HG02623 (cell line): ENCODE measurements at regions not wholly inside any gene's neighbourhood (a gene's known extent, or its start where the extent isn't known, plus 50 kb on each side); places are given as distances from the start of the nearest gene placed in this dataset.

Experiments used
- ATAC-seq: cut with Tn5 transposase; IDR thresholded peaks from one replicate; pipeline ENCODE4 v1.9.1; 2021; ENCODE audit warnings: moderate library complexity; ENCODE audit not compliant: unreplicated experiment

DNA sequence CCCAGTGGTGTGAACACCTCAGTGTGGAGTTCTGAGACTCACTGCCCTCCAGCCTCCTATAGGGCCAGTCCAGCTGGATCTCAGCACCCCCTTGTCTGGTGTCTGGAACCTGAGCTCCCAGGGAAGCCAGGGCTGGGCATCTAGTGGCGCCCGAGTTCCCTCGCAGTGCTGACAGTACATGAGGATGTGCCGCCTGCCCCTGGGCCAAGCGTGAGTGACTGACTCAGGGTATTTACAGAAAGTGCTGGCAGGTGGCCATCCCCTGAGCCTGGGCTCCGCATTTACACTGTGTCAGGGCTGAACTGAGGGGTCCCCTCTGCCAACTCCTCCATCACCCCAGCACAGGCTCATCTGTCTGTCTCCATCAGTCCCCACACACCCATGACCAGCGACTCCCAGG lies 185.3 kb downstream of the BRD1 start:
- ATAC-seq = no peak

DNA sequence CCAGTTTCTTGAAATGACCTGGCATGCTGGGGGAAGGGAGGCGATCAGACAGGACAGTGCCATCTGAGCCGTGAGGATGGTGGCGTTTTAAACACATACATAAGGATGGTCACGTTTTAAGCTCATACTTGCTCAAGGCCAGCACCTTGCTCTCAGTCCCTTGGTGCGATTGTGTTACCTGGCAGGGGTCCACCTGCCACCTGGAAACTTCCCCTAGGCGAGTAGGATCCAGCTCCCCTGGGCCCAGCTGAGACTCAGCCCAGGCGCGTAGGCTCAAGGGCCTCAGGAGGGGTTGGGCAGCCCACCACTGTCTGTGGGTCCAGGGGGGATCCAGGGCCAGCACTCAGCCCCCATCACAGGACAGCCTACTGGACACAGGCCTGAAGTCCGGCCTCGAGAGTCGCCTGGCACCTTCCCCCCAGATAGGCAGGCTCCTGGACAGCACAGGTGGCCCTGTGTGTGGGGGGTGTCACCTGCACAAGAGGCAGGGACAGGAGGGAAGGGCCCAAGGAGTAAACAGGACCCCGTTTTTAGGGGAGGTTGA lies 185.8 kb downstream of the BRD1 start:
- ATAC-seq = no peak

- no peak for ATAC-seq
These were observed 187.1 kb downstream of the BRD1 start for GRCh38 chr22:49640366-49641095.

- no peak for ATAC-seq
These were observed 187.7 kb downstream of the BRD1 start for GRCh38 chr22:49639956-49640355.

DNA sequence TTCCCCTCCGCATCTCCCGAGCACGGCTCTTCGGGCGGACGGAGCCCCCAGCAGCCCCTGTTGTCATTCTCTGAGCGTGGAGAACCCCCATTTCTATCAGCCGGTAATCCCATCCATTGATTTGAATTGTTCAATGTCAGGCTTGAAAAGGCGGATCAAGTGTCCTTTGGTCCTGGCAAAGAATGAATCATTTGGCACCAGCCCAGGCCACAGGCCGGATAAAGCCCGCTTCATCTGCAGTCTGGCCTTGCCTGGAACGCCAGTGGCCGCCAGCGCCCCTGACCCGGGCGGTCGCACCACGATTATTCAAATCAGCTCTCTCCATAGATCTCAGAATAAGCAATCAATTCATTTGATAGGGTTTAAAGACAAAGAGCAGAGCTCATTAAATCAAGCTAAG lies 188.9 kb downstream of the BRD1 start:
- no peak for ATAC-seq

DNA sequence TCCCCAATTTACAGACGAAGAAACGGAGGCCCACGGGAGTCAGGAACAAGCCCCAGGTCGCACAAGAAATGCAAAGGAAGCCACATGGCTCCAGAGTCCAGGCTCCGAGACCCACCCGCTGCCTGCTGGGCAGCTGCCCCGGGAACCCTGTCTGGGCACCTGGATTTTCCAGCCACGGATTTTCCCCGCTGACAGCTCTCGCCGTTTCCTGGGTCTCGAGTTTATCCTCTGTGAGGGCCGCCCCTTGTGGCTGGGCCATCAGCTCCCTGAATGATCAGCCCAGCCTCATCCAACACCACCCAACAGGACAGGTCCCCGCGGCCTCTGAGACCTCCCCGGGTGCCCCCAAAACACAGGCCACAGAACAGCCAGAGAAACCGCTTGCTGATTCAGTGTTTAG lies 189.7 kb downstream of the BRD1 start:
- ATAC-seq = no peak

GRCh38 chr22:49637255-49637760 lies 190.4 kb downstream of the BRD1 start:
- ATAC-seq = no peak

GRCh38 chr22:49636649-49637048 lies 191.0 kb downstream of the BRD1 start:
- no peak for ATAC-seq

DNA sequence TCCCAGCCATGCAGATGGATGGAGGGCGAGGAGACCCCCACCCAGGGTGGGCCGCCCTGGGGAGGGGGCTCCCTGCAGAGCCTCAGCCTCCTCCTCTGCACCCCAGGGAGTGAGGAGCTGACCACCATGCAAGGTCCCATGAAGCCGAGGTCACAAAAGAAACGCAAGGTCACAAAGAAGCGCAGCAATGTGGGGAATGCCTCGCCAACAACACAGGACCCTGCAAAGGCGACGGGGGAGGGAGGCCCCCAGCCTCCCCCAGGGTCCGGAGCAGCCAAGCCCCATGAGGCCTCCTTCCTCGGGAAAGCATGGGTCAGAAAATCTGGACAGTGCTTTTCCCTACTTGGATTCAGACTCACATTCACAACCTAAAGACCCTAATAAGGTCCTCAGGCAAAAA lies 191.5 kb downstream of the BRD1 start:
- no peak for ATAC-seq

GRCh38 chr22:49634006-49634772 lies 193.5 kb downstream of the BRD1 start:
- no peak for ATAC-seq

GRCh38 chr22:49633010-49633324 lies 194.7 kb downstream of the BRD1 start:
- ATAC-seq = no peak

- ATAC-seq = no peak
These were observed 195.3 kb downstream of the BRD1 start for GRCh38 chr22:49632199-49633009.

GRCh38 chr22:49630448-49630946 lies 197.2 kb downstream of the BRD1 start:
- ATAC-seq = no peak

- ATAC-seq = no peak
These were observed 197.9 kb downstream of the BRD1 start for GRCh38 chr22:49629586-49630447.

DNA sequence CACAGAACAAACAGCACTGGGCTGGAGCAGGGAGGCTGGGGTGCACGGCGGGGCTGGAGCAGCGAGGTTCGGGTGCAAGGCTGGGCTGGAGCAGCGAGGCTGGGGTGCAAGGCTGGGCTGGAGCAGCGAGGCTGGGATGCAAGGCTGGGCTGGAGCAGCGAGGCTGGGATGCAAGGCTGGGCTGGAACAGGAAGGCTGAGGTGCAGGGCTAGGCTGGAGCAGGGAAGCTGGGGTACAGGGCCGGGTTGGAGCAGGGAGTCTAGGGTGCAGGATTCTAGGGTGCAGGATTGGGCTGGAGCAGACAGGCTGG lies 198.5 kb downstream of the BRD1 start:
- ATAC-seq = no peak

GRCh38 chr22:49628391-49629260 lies 199.0 kb downstream of the BRD1 start:
- ATAC-seq = no peak

DNA sequence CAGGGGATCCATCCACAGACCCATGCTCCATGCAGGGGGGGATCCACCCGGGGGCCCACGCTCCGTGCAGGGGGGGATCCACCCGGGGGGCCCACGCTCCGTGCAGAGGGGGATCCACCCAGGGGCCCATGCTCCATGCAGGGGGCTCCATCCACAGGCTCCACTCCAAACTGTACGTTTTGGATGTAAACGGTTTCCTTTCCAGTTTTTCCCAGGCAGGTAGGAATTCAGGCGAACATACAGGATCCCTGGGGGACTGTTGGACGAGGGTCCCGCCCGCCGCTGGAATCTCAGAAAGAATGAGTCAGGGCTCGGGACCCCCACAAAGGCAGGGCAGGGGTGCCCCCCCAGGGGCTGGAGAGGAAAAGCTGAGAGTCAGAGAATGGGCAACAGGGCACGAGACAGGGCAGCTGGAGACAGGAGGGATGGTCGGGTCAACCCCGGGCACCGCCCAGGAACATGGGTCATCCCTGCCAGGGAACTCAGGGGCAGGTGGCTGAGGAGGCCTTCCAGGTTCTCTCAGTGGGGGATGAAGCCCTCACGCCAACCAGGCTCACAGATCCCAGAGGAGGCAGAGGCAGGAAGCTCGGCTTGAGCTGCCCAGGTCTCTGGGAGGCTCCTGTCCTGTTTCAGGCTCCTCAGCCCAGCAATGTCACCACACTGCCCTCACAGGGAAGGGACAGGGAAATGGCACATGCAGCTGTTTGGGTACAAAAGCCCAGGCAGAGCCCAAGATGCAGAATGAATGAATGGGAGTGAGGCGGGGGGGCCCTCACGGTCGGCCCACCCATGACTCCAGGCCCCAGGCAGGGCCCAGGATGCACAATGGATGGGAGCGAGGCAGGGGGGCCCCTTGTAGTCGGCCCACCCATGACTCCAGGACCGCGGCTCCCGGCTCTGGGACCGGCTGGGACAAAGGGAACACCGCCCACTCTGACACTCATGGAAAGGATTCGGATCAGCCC lies 200.2 kb downstream of the BRD1 start:
- no peak for ATAC-seq
